UCSD-AML1 (cell line): ENCODE measurements at regions not wholly inside any gene's neighbourhood (a gene's known extent, or its start where the extent isn't known, plus 50 kb on each side); places are given as distances from the start of the nearest gene placed in this dataset.

Experiments
- DNase-seq: peaks from one replicate; lab custom pipeline; 2025; ENCODE audit not compliant: unreplicated experiment; lab: John Stamatoyannopoulos, UW

- DNase-seq = no peak
Measured at GRCh38 chr18:43481069-43481468, 203.8 kb upstream of the SYT4 start.

- DNase-seq = no peak
Measured at GRCh38 chr18:43482136-43482535, 204.8 kb upstream of the SYT4 start.

- no peak for DNase-seq
Measured at GRCh38 chr18:43482600-43482999, 205.3 kb upstream of the SYT4 start.

- DNase-seq = no peak
Measured at GRCh38 chr18:43484710-43485109, 207.4 kb upstream of the SYT4 start.

- DNase-seq = no peak
Measured at GRCh38 chr18:43485545-43485963, 208.3 kb upstream of the SYT4 start.

GRCh38 chr18:43486462-43486861, 209.2 kb upstream of the SYT4 start:
- DNase-seq = no peak

- no peak for DNase-seq
Measured at GRCh38 chr18:43501099-43501498, 223.8 kb upstream of the SYT4 start.

- no peak for DNase-seq
Measured at GRCh38 chr18:43506935-43507334, 229.6 kb upstream of the SYT4 start.

- no peak for DNase-seq
Measured at GRCh38 chr18:43507842-43508481, 230.7 kb upstream of the SYT4 start.

GRCh38 chr18:43514747-43515146, 237.5 kb upstream of the SYT4 start:
- DNase-seq = no peak

GRCh38 chr18:43515481-43515880, 238.2 kb upstream of the SYT4 start:
- DNase-seq = no peak

GRCh38 chr18:43524260-43524659, 247.0 kb upstream of the SYT4 start:
- DNase-seq = no peak

GRCh38 chr18:43525169-43525568, 247.9 kb upstream of the SYT4 start:
- DNase-seq = no peak

GRCh38 chr18:43526426-43527145, 249.3 kb upstream of the SYT4 start:
- DNase-seq = no peak

GRCh38 chr18:43531438-43531837, 254.1 kb upstream of the SYT4 start:
- no peak for DNase-seq

GRCh38 chr18:43533371-43533770, 256.1 kb upstream of the SYT4 start:
- no peak for DNase-seq

- no peak for DNase-seq
Measured at GRCh38 chr18:43534511-43534910, 257.2 kb upstream of the SYT4 start.

GRCh38 chr18:43539862-43540261, 262.6 kb upstream of the SYT4 start:
- DNase-seq = no peak

GRCh38 chr18:43542016-43542415, 264.7 kb upstream of the SYT4 start:
- no peak for DNase-seq

GRCh38 chr18:43543236-43543635, 265.9 kb upstream of the SYT4 start:
- DNase-seq = no peak

GRCh38 chr18:43547456-43547855, 270.2 kb upstream of the SYT4 start:
- DNase-seq = no peak

GRCh38 chr18:43559507-43559906, 282.2 kb upstream of the SYT4 start:
- DNase-seq = no peak

- DNase-seq = peak; percentile 7
Measured at GRCh38 chr18:43563780-43564179, 286.5 kb upstream of the SYT4 start.
